ENCODE measurements at regions not wholly inside any gene's neighbourhood (a gene's known extent, or its start where the extent isn't known, plus 50 kb on each side); places are given as distances from the start of the nearest gene placed in this dataset.

GRCh38 chr2:173835726-173836125 lies 129.4 kb downstream of the SP3 start:
- WGBS, 2 experiments (ENCODE audit: extremely low coverage in 1 of 2, insufficient coverage in 1 of 2, insufficient read length in 1 of 2, insufficient replicate concordance in 2 of 2, low coverage in 1 of 2, low lambda C conversion rate in 2 of 2, missing lambda C conversion rate in 1 of 2), result 85% methylated on average over 2 of the region's 2 CpGs; no CpG with 5 or more reads in 1 of the 2 experiments

More at GRCh38 chr2:173835726-173836125, 129.4 kb downstream of the SP3 start:
- Histone ChIP-seq H2BK120ac (replicated peaks; ENCODE audit: low read depth, low read length) (no peak overlapping the region), H3K36me3 (ENCODE audit: control insufficient read depth in 2 of 4, insufficient read depth in 4 of 4, low read length in 3 of 4) (no peaks in the 10 kb centered on the region), H3K4me2 (ENCODE audit: insufficient read depth in 1 of 2, low read depth in 2 of 2, low read length in 2 of 2) (no peak overlapping the region), H3K14ac (ENCODE audit: insufficient read length) (no peak overlapping the region), H2AFZ (ENCODE audit: low read length) (no peak overlapping the region), H3K9me3 (ENCODE audit: insufficient read depth in 2 of 2, low read depth in 1 of 2, low read length in 1 of 2) (0 out of 4 replicates have a peak, but pooled peaks cover 0 to 2% of the 10 kb centered on the region in 2 experiments), H2BK5ac (ENCODE audit: low read depth, low read length) (no peak overlapping the region), H3K4me3 (ENCODE audit: extremely low read depth in 1 of 4, insufficient read depth in 2 of 4, low read depth in 3 of 4, low read length in 4 of 4) (no peak overlapping the region), H4K5ac (ENCODE audit: insufficient read length, low read depth, low read length) (no peak overlapping the region), H4K91ac (replicated peaks; ENCODE audit: insufficient read length, low read length) (no peak overlapping the region), H3K4me1 (replicated peaks in 1 of 4; ENCODE audit: control insufficient read depth in 3 of 4, insufficient read depth in 4 of 4, low read length in 3 of 4) (no peaks in the 10 kb centered on the region), H3K79me1 (ENCODE audit: low read depth, low read length) (no peaks in the 10 kb centered on the region), H2BK12ac (ENCODE audit: low read depth, low read length) (no peak overlapping the region), H2BK20ac (ENCODE audit: low read length) (no peak overlapping the region), H3K27ac (ENCODE audit: low read depth, low read length) (no peak overlapping the region), H2AK5ac (ENCODE audit: low read depth, low read length) (no peak overlapping the region), H3K23ac (ENCODE audit: insufficient read length) (no peak overlapping the region), H2BK15ac (ENCODE audit: low read length) (no peak overlapping the region), H3K9ac (replicated peaks in 1 of 4; ENCODE audit: extremely low read depth in 1 of 4, low read depth in 3 of 4, low read length in 3 of 4) (no peak overlapping the region), H3K79me2 (ENCODE audit: control insufficient read depth in 1 of 2, insufficient read depth in 2 of 2, low read length in 2 of 2) (no peaks in the 10 kb centered on the region), H3K4ac (replicated peaks; ENCODE audit: insufficient read length, low read depth, low read length) (no peak overlapping the region), H4K8ac (ENCODE audit: extremely low read depth, insufficient read depth, low read length) (no peak overlapping the region), H3K56ac (replicated peaks; ENCODE audit: insufficient read length, low read depth, low read length) (no peak overlapping the region), H4K20me1 (replicated peaks in 1 of 2; ENCODE audit: control insufficient read depth in 1 of 2, insufficient read depth in 2 of 2, low read length in 2 of 2) (no peaks in the 10 kb centered on the region), H3K23me2 (ENCODE audit: low read depth, low read length) (no peaks in the 10 kb centered on the region), H3K27me3 (replicated peaks in 1 of 4; ENCODE audit: control insufficient read depth in 3 of 4, extremely low read depth in 1 of 4, insufficient read depth in 3 of 4, low read length in 3 of 4) (no peaks in the 10 kb centered on the region; a peak in 1 of 7 replicates), H3K18ac (ENCODE audit: extremely low read depth, low read length) (no peak overlapping the region)
- FAIRE-seq (no peak), DNase-seq (ENCODE audit: low read depth in 1 of 2, low spot score in 2 of 2) (no peak)
- POLR2A ChIA-PET (ENCODE audit: partially characterized antibody), result no interaction called here
- no peak for TF ChIP-seq TAF1 (IDR thresholded peaks at IDR 0.05; ENCODE audit: low read depth, low read length)
- CTCF ChIA-PET (ENCODE audit: partially characterized antibody), result no interaction called here
